C4-2B (cell line): ENCODE measurements at regions not wholly inside any gene's neighbourhood (a gene's known extent, or its start where the extent isn't known, plus 50 kb on each side); places are given as distances from the start of the nearest gene placed in this dataset.

Experiments
- H3K27ac ChIP-seq: fragments of 450-650 bp; 2 replicates; pipeline ENCODE4 v1.5.1; 2017
- CTCF ChIP-seq: fragments of 450-650 bp; conservative IDR thresholded peaks from 2 replicates; pipeline ENCODE4 v1.5.1; 2017; ENCODE audit warnings: mild to moderate bottlenecking
- ZFX ChIP-seq: fragments of 450-650 bp; IDR thresholded peaks from 2 replicates; pipeline ENCODE4 v1.6.1; 2017

- no peak for TF ChIP-seq ZFX
- no peak for TF ChIP-seq CTCF
- no peak overlapping the region for H3K27ac ChIP-seq
Measured at GRCh38 chr11:30089921-30090320, 73.1 kb upstream of the KCNA4 start.

GRCh38 chr11:30091246-30091645, 74.4 kb upstream of the KCNA4 start:
- H3K27ac ChIP-seq, result no peak overlapping the region
- no peak for TF ChIP-seq ZFX

- TF ChIP-seq ZFX (no peak), CTCF (no peak)
- H3K27ac ChIP-seq, result no peak overlapping the region
Measured at GRCh38 chr11:30091737-30092136, 74.9 kb upstream of the KCNA4 start.

GRCh38 chr11:30092518-30092917, 75.7 kb upstream of the KCNA4 start:
- TF ChIP-seq ZFX (no peak), CTCF (no peak)
- H3K27ac ChIP-seq, result no peak overlapping the region

- TF ChIP-seq CTCF (no peak), ZFX (no peak)
- H3K27ac ChIP-seq, result no peak overlapping the region
Measured at GRCh38 chr11:30100495-30100894, 83.7 kb upstream of the KCNA4 start.

GRCh38 chr11:30106222-30107181, 89.7 kb upstream of the KCNA4 start:
- TF ChIP-seq CTCF (no peak), ZFX (no peak)
- no peak overlapping the region for H3K27ac ChIP-seq

GRCh38 chr11:30107899-30108298, 91.1 kb upstream of the KCNA4 start:
- H3K27ac ChIP-seq, result no peak overlapping the region
- TF ChIP-seq CTCF (no peak), ZFX (no peak)

- TF ChIP-seq ZFX (no peak), CTCF (no peak)
- H3K27ac ChIP-seq, result no peak overlapping the region
Measured at GRCh38 chr11:30109774-30110173, 92.9 kb upstream of the KCNA4 start.
